Mesenchymal stem cell (in vitro differentiated cells and primary cell): ENCODE measurements at regions not wholly inside any gene's neighbourhood (a gene's known extent, or its start where the extent isn't known, plus 50 kb on each side); places are given as distances from the start of the nearest gene placed in this dataset.

ENCODE experiments used
- DNase-seq: peaks from one replicate; pipeline ENCODE4 v3.0.0-alpha.2; 2013
- H2AFZ ChIP-seq: one replicate; pipeline ENCODE4 v1.6.1; 2013; ENCODE audit warnings: low read depth, mild to moderate bottlenecking, control low read depth, inconsistent platforms, low read length, moderate library complexity
- H2AK5ac ChIP-seq: 2 replicates; pipeline ENCODE4 v1.6.1; 2013; ENCODE audit warnings: low read length, moderate library complexity, mild to moderate bottlenecking, inconsistent platforms; ENCODE audit not compliant: severe bottlenecking
- H2BK120ac ChIP-seq: one replicate; pipeline ENCODE4 v1.6.1; 2013; ENCODE audit warnings: low read depth, mild to moderate bottlenecking, inconsistent platforms, low read length, moderate library complexity
- H2BK12ac ChIP-seq, 2 experiments: one replicate each; pipeline ENCODE4 v1.6.1; 2013; ENCODE audit warnings: inconsistent platforms in 2 of 2, low read length in 2 of 2, mild to moderate bottlenecking in 2 of 2, moderate library complexity in 2 of 2, control low read depth in 1 of 2
- H2BK15ac ChIP-seq: one replicate; pipeline ENCODE4 v1.6.1; 2013; ENCODE audit warnings: mild to moderate bottlenecking, low read depth, inconsistent platforms; ENCODE audit not compliant: poor library complexity, severe bottlenecking
- H2BK5ac ChIP-seq: 2 replicates; pipeline ENCODE4 v1.6.1; 2013; ENCODE audit warnings: low read depth, mild to moderate bottlenecking, low read length, control low read depth, inconsistent platforms; ENCODE audit not compliant: poor library complexity, severe bottlenecking
- H3K14ac ChIP-seq, 2 experiments: one replicate each; pipeline ENCODE4 v1.6.1; 2013; ENCODE audit warnings: inconsistent platforms in 2 of 2, low read length in 2 of 2, control low read depth in 1 of 2, mild to moderate bottlenecking in 1 of 2, moderate library complexity in 1 of 2
- H3K18ac ChIP-seq, 2 experiments: one replicate each; pipeline ENCODE4 v1.6.1; 2013; ENCODE audit warnings: inconsistent platforms in 2 of 2, low read length in 2 of 2, control low read depth in 1 of 2, low read depth in 1 of 2, mild to moderate bottlenecking in 1 of 2
- H3K23ac ChIP-seq, 2 experiments: one replicate each; pipeline ENCODE4 v1.6.1; 2013; ENCODE audit warnings: inconsistent platforms in 2 of 2, low read length in 2 of 2, mild to moderate bottlenecking in 2 of 2, moderate library complexity in 2 of 2, control low read depth in 1 of 2
- H3K27ac ChIP-seq: 2 replicates; pipeline ENCODE4 v1.5.1; 2013; ENCODE audit warnings: mild to moderate bottlenecking, moderate library complexity, low read length, control low read depth, inconsistent platforms; ENCODE audit not compliant: poor library complexity, severe bottlenecking
- H3K27me3 ChIP-seq, 2 experiments: 2 replicates each; pipeline versions ENCODE4 v1.6.1 to v1.7.0; 2013; ENCODE audit warnings: low read length in 2 of 2, mild to moderate bottlenecking in 2 of 2, moderate library complexity in 2 of 2, control low read depth in 1 of 2, inconsistent platforms in 1 of 2; ENCODE audit not compliant: control insufficient read depth in 1 of 2, insufficient read depth in 1 of 2
- H3K36me3 ChIP-seq, 2 experiments: 2 replicates each; pipeline versions ENCODE4 v1.6.1 to v1.7.0; 2013; ENCODE audit warnings: low read length in 2 of 2, control low read depth in 1 of 2, inconsistent platforms in 1 of 2, low read depth in 1 of 2, mild to moderate bottlenecking in 1 of 2; ENCODE audit not compliant: insufficient read depth in 2 of 2, control insufficient read depth in 1 of 2
- H3K4ac ChIP-seq, 2 experiments: one replicate each; pipeline ENCODE4 v1.6.1; 2013; ENCODE audit warnings: inconsistent platforms in 2 of 2, low read length in 2 of 2, mild to moderate bottlenecking in 2 of 2, moderate library complexity in 2 of 2, control low read depth in 1 of 2, low read depth in 1 of 2
- H3K4me1 ChIP-seq: 2 replicates; pipeline ENCODE4 v1.6.1; 2013; ENCODE audit warnings: low read depth, low read length, control low read depth; ENCODE audit not compliant: control insufficient read depth, insufficient read depth
- H3K4me2 ChIP-seq: 2 replicates; pipeline ENCODE4 v1.6.1; 2013; ENCODE audit warnings: low read length, mild to moderate bottlenecking, inconsistent platforms; ENCODE audit not compliant: poor library complexity, severe bottlenecking
- H3K4me3 ChIP-seq, 2 experiments: 2 replicates each; pipeline versions ENCODE4 v1.5.1 to v1.7.0; 2013; ENCODE audit warnings: low read length in 2 of 2, mild to moderate bottlenecking in 2 of 2, control low read depth in 1 of 2, low read depth in 1 of 2; ENCODE audit not compliant: insufficient read depth in 1 of 2
- H3K79me1 ChIP-seq: replicated peaks from 2 replicates; pipeline ENCODE4 v1.6.1; 2013; ENCODE audit warnings: mild to moderate bottlenecking, control low read depth, low read length, inconsistent platforms; ENCODE audit not compliant: poor library complexity, severe bottlenecking
- H3K9ac ChIP-seq: 2 replicates; pipeline ENCODE4 v1.7.0; 2013; ENCODE audit warnings: mild to moderate bottlenecking, low read length, moderate library complexity
- H3K9me3 ChIP-seq: 2 replicates; pipeline ENCODE4 v1.7.0; 2013; ENCODE audit warnings: mild to moderate bottlenecking, low read length; ENCODE audit not compliant: control insufficient read depth
- H4K8ac ChIP-seq: one replicate; pipeline ENCODE4 v1.6.1; 2013; ENCODE audit warnings: inconsistent platforms, mild to moderate bottlenecking, low read length, moderate library complexity
- H4K91ac ChIP-seq: one replicate; pipeline ENCODE4 v1.6.1; 2013; ENCODE audit warnings: mild to moderate bottlenecking, low read length, inconsistent platforms
- WGBS: methylation state at CpG from one replicate; pipeline ENCODE4 v1.1.7; 2013; ENCODE audit warnings: mixed read lengths; 5-methylcytosine and 5-hydroxymethylcytosine counted together

GRCh38 chr22:20655623-20656022, 118.3 kb upstream of the SERPIND1 start:
- H3K4me3 ChIP-seq = no peak overlapping the region
- H3K9ac ChIP-seq = no peak overlapping the region
- H3K23ac ChIP-seq = no peak overlapping the region
- H3K79me1 ChIP-seq = no peaks in the 10 kb centered on the region
- no peak overlapping the region for H3K27ac ChIP-seq
- H2AK5ac ChIP-seq = no peak overlapping the region
- no peak overlapping the region for H3K18ac ChIP-seq
- no peak overlapping the region for H2BK12ac ChIP-seq
- no peaks in the 10 kb centered on the region for H3K36me3 ChIP-seq
- H3K14ac ChIP-seq = no peak overlapping the region
- no peak overlapping the region for H3K4me2 ChIP-seq
- no peak for DNase-seq
- no peak overlapping the region for H2AFZ ChIP-seq
- no peak overlapping the region for H4K91ac ChIP-seq
- no peaks in the 10 kb centered on the region for H3K9me3 ChIP-seq
- no peak overlapping the region for H2BK15ac ChIP-seq
- peaks cover 15 to 54% of the 10 kb centered on the region in 2 experiments for H3K27me3 ChIP-seq
- H3K4ac ChIP-seq = no peak overlapping the region
- H2BK120ac ChIP-seq = no peak overlapping the region
- no peaks in the 10 kb centered on the region for H3K4me1 ChIP-seq
- no peak overlapping the region for H4K8ac ChIP-seq
- no peak overlapping the region for H2BK5ac ChIP-seq

GRCh38 chr22:20656516-20656901, 117.4 kb upstream of the SERPIND1 start:
- Histone ChIP-seq H3K23ac (no peak overlapping the region), H3K14ac (no peak overlapping the region), H2AFZ (no peak overlapping the region), H3K9me3 (no peaks in the 10 kb centered on the region), H2BK5ac (no peak overlapping the region), H3K79me1 (no peaks in the 10 kb centered on the region), H3K4ac (no peak overlapping the region), H2BK120ac (no peak overlapping the region), H3K18ac (no peak overlapping the region), H3K27ac (no peak overlapping the region), H3K4me3 (no peak overlapping the region), H3K4me2 (no peak overlapping the region), H3K4me1 (no peaks in the 10 kb centered on the region), H3K9ac (no peak overlapping the region), H2AK5ac (no peak overlapping the region), H2BK15ac (no peak overlapping the region), H4K91ac (no peak overlapping the region), H4K8ac (no peak overlapping the region), H3K27me3 (peaks cover 15 to 51% of the 10 kb centered on the region in 2 experiments), H3K36me3 (no peaks in the 10 kb centered on the region), H2BK12ac (no peak overlapping the region)
- DNase-seq = no peak
- 96% methylated on average over 12 of the region's 12 CpGs for WGBS

GRCh38 chr22:20656902-20657836, 116.7 kb upstream of the SERPIND1 start:
- Histone ChIP-seq H3K27me3 (peaks cover 15 to 52% of the 10 kb centered on the region in 2 experiments), H3K4me1 (no peaks in the 10 kb centered on the region), H3K36me3 (no peaks in the 10 kb centered on the region), H3K79me1 (no peaks in the 10 kb centered on the region), H4K91ac (no peak overlapping the region), H2BK120ac (no peak overlapping the region), H3K27ac (no peak overlapping the region), H2AFZ (no peak overlapping the region), H2BK15ac (no peak overlapping the region), H3K23ac (no peak overlapping the region), H2BK5ac (no peak overlapping the region), H3K9ac (no peak overlapping the region), H4K8ac (no peak overlapping the region), H3K18ac (no peak overlapping the region), H3K4me2 (no peak overlapping the region), H3K4me3 (no peak overlapping the region), H3K14ac (no peak overlapping the region), H3K4ac (no peak overlapping the region), H2AK5ac (no peak overlapping the region), H3K9me3 (no peaks in the 10 kb centered on the region), H2BK12ac (no peak overlapping the region)
- 87% methylated on average over 17 of the region's 17 CpGs for WGBS
- DNase-seq = no peak
